ENCODE measurements at regions not wholly inside any gene's neighbourhood (a gene's known extent, or its start where the extent isn't known, plus 50 kb on each side); places are given as distances from the start of the nearest gene placed in this dataset.
"Not testable (repeated sequence)": the region's sequence is repeated elsewhere in the genome, so short reads cannot be mapped to it uniquely, and the experiment has no call there.

DNA sequence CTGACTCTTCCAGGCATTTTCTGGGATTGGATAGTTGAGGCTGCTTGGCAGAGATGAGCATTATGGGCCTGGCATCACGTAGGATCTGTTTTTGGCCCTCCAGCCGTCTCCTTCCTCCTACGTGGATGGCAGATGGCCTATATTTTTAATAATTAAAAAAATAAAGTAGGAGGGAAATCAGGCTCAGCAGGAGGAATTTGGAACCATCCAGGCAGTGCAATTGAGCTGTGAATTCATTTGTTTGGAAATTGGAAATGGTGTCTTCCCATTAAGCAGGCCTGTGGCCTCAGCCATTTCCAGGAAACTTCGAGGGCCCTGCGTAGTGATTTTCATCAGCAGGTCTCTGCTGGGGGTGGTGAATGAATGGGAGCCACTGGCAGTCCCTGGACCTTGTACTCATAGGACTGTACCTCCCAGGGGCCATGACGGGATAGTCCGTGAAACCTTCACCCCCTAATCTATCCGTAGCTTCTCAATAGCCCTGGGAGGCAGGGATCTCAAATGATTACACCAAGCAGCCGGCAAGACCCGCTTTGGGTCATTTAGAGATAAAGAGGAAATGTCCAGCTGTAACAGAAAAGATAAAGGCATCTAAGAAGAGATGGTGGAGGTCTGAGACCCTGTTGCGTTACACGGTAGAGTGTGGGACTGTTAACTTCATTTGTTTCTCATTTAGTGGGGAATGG lies 73.1 kb upstream of the TNP1 start:
- intact Hi-C loops (cut with micrococcal nuclease) = no loop called here
- ATAC-seq (no peak), DNase-seq (no peak)

DNA sequence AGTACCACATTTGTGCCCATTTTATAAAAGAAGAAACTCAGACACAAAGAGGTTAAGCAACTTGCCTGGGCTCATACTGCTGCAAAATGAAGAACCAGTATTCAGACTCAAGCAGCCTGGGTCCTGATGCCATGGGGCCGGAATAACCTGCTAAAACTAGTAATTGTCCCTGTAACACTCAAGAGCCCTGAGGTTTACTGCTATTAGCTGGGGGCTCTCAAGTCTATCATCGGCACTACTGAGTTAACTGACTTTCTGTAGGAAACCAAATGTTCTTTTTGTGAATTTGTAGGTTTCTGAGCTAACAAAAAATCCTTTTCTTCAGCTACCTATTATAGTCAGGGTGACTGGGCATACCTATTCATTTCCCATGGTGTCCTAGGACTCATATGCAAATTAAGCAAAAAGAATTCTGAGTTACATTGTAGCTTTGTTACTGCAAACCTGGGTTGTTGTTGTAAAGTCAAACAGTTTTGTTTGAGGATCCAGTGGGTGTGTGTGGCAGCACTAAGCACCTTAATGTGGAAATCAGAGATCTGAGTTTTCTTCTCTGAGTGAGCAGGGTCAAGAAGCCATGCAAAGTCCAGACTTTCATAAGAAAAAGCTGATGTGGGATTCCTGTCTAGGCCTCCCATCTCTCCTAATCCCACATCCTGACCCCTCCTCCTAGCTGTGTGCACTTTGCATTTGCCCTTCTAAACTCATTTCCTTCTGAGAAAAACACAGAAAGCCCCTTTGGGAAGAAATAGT lies 72.4 kb upstream of the TNP1 start:
- intact Hi-C loops (cut with micrococcal nuclease) = no loop called here
- no peak for DNase-seq
- no peak for ATAC-seq

DNA sequence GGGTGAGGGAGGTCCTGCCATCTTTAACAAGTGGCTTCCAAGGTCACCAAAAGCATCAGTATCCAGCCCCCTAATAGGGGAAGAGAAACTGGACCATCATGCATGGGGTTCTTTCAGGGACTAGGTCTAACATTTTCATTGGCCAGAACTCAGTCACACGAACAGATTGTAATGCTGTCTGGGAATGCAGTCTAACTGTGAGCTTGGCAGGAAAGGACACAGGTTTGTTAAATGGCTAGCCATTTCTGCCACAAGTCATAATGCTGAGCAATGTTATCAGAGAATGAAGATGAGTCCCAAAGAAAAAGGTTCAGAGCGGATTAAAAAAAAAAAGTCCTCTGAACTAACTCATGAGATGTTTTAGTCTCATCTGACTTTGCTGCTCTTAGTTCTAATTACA lies 70.9 kb upstream of the TNP1 start:
- ATAC-seq (no peak), DNase-seq (no peak)
- intact Hi-C loops (cut with micrococcal nuclease) = no loop called here

DNA sequence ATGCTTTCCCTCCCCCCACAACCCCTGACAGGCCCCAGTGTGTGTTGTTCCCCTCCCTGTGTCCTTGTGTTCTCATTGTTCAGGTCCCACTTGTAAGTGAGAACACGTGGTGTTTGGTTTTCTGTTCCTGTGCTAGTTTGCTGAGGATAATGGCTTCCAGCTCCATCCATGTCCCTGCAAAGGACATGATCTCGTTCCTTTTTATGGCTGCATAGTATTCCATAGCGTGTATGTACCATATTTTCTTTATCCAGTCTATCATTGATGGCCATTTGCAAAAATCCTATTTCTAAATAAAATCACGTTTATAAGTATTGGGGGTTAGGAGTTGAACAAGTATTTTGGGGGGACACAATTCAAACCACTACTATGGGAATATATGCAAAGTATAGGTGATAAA lies 69.5 kb upstream of the TNP1 start:
- DNase-seq; intact Hi-C loops (cut with micrococcal nuclease); ATAC-seq: not testable (repeated sequence)

DNA sequence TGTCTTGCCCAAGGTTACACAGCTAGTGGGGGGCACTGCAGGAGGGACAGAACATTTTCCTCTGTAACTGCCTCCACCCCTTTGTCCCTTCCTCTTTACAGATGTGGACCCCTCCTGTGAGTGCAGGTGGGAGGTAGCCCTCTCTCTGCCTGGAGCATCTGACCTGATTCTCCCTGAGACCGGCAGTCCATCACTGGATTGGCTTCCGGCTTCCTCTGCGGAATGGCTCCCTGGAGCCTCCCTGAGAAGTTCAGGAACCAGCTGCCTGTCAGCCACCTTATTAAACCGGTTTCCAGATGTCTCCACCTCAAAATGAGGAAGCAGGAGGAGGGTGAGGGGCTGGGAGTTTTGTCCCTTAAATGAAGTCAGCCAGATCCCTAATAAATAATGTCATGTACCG lies 67.3 kb upstream of the TNP1 start:
- no peak for ATAC-seq
- no peak for DNase-seq
- intact Hi-C loops (cut with micrococcal nuclease) = no loop called here

DNA sequence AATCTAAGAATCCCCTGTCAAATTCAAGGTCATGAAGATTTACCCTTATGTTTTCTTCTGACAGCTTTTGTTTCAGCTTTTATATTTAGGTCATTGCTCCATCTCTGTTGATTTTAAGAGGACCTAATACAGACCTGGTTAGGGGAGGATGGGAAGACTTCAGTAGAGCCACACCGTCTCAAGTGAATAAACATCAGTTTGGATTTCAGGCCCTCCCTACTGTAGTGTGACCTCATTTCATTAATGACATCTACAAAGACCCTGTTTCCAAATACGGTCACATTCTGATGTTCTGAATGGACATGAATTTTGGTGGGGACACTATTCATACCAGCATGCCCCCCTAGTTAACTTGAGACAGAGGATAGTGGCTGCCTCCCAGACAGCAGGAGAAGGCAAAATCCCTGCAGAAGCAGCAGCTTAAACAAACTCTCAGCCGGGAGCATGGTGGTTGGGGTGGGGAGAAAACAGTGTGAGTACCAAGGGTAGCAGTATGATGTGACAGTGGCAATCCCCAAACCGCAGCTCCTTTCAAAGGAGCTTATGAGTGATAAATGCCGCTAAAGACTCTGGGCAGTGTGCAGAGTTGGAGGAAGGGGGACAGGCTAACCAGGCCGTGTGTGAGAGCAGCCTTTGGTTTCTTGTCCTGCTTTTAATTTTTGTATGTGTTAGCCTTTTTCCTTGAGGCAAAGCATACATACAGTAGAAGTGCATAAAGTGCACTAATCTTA lies 65.9 kb upstream of the TNP1 start:
- intact Hi-C loops (cut with micrococcal nuclease) = no loop called here
- ATAC-seq (no peak), DNase-seq (no peak)

DNA sequence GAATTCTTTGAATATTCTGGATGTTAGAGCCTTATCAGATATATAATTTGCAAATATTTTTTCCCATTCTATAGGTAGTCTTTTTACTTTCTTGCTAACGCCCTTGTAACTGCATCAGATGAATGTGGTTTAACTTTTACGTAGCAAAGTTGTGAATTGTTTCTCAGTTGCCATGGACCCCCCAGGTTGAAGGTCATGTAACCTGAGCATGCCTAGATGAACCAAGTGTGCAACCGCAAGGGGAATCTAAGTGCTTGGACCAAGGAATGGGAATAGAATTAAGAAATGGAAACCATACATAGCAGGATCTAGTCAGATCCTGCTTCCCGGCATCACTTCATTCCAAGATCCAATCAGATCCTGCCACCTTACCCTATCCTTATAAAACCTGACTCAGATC lies 65.1 kb upstream of the TNP1 start:
- intact Hi-C loops (cut with micrococcal nuclease) = no loop called here
- ATAC-seq (no peak), DNase-seq (no peak)

DNA sequence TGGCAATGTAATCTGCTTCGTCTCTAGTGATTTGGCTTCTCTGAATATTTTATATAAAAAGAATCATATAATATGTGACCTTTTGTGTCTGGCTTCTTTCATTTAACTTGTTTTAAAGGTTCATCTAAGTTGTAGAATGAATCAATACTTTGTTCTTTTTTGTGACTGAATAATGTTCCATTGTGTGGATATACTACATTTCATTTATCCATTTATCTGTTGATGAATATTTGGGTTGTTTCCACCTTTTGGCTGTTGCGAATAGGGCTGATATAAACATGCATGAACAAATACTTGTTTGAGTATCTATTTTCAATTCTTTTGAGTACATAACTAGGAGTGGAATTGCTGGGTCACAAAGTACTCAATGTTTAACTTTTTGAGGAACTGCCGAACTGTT lies 63.8 kb upstream of the TNP1 start:
- ATAC-seq (no peak), DNase-seq (no peak)
- intact Hi-C loops (cut with micrococcal nuclease) = no loop called here

DNA sequence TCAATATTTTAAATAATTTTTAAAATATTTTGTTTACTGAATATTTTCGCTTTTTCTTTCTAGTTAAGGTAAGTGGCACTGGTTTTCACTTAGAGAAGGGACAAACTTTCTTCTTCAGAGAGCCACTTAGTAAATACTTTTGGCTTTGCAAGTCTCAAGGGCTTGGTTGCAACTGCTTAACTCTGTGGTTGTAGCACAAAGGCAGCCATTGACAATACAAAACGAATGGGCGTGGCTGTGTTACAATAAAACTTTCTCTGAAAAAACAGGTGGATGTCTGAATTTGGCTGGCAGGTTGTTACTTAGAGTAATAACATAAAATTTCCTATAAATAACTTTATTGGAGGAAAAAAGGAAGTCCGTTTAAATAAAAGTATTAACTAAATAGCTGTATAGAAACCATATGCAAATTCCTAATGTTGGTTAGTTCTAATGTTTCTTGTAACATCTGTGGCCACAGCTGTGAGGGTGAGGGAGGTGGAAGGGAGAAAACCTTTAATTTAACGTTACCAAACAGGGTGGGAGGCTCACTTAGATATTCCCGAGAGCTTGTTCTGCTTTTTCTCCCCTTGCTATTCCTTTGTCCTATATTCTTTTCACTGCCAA lies 62.4 kb upstream of the TNP1 start:
- no peak for ATAC-seq
- DNase-seq = no peak
- intact Hi-C loops (cut with micrococcal nuclease) = no loop called here

DNA sequence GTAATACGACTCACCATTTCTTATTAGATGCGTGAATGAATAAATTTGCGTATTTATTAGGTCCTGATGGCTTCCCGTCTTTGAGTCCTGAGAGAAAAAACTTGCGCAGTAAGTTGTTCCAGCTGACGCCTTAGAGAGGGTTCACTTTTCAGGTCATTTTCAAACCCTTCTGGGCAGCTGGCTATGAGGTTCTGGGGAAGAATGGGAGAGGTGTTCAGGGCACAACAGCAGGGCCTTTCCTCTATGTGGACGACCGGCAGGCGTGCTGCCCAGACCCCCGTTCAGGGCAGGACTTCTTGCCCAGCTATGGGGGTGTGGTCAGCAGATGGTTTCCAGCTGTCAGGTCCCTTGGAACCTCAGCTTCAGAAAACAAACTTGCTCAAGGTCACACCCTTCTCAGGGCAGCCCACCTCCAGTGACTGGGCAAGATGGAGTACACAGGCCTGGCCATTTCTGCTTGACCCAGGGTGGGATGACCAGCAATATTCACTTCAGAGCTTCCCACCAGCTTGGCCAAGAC lies 61.1 kb upstream of the TNP1 start:
- ATAC-seq (peak; percentile 8), DNase-seq (no peak)
- intact Hi-C loops (cut with micrococcal nuclease) = no loop called here

DNA sequence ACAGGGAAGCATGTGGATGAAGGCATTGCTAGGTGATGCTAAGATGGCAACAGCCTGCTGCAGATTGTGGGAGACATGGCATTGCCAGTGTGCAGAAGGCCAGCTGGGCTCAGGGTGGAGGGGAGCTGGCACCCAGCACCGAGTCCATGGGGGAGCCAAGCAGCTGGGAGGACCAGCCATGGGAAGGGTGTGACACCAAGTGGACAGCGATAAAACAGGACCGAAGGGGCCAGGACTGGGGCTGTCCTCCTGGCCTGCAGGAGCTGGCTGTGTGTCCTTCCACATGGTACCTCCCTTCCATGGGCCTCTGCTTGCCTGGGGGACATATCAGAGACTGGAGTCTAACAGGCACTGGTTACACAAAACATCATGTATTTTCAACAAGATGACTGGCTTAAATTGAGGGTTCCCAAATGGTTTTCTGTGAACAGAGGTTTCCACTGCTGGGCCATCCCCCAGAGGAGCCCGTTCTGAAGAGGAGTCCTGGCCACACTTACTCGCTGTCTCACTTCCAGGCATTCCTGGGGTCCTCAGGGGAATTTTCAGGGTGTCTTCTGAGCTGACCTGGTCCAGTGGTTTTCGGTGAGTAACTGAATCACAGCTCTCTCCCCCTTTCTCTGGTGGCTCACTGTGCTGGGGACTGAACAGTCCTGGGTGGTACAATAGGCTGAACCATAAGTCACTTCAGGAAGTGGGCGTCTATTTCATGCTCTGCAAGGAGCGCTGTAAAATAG lies 60.4 kb upstream of the TNP1 start:
- ATAC-seq = peak; percentile 67
- peak; percentile 38 for DNase-seq
- intact Hi-C loops (cut with micrococcal nuclease) = no loop called here

DNA sequence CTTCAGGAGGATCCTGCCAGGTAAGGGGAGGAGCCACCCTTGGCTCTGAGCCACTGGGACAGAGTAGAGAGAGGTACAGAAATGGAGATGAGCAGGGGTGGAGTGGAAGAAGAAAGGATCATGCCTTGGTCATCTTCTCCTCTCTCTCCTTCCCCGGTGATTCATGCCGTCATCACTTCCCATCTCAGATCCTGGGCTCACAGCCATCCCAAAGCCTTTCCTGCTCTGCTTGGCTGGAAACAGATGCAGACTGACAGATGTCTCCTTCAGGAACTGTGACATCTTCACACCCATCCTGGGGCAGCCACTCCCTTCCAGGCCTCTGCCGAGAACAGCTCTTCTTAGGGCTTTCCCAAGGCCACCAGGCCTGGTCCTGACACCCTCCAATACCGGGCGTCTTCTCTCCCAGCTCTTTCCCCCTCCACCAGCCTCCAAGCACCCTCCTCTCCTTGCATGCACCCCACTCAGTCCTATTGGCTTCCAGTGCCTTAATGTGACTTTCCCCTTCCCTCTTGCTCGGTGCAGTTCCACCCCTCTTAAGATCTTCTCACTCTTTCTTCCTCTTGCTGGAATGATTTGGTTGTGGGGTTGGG lies 58.3 kb upstream of the TNP1 start:
- peak; percentile 45 for ATAC-seq
- DNase-seq = no peak
- intact Hi-C loops (cut with micrococcal nuclease) = no loop called here

DNA sequence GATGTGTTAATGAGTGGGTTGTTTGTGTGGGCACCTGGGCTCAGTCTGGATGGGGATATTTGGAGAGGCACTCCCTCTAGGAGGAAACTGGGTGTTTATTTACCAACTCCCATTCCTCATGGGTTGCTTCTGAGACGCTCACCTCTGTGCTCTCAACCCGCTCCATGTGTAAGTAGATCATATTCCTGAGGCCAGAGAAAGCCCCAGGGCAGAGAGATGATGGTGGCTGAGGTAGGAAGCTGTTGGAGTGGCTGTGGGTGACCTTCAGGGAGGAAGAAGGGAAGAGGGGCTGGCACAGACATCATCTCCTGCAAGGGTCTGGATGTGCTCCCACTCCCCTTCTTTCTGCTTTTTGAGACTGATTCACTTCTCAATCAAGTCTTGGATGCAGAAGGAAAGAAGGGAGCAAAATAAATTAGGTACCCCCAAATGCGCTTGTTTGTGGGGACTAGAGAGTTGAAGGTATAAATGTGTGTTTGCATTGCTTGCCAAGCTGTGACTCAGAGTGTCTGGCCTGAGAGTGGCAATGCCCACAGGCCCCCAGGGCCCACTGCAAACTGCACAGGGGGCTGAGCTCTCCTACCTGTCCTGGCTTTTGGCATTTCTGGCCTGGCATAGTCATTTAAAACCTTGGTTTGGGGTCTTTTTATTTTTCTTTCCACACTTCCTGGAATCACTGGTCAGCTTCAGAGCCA lies 57.2 kb upstream of the TNP1 start:
- intact Hi-C loops (cut with micrococcal nuclease) = no loop called here
- no peak for DNase-seq
- no peak for ATAC-seq

DNA sequence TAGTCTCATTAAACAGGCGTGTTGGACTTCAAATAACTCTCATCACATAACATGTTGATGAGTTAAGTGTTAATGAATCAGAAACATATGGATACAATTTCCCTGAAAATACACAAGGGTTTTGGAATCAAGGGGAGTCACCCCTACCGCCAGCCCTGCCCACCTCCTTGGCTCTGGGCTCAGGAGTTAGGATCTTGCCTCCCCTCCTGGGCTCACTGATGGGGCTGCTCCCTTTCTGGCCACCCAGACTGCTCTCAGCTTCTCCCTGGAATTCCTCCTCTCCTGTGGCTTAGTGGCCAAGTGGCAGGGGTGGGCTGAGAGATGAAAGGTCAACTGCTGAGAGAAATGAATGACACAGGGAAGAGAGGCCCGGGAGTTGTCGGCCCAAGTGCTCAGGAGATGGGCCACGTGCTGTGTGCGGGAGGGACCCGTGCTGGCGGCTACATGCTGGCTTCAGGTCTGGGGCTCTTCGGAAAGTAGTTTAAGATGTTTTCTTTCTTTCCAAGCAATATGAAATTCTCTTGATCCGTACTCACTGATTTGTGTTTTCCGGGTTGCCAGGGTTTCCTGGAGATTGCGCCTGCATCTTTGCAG lies 55.8 kb upstream of the TNP1 start:
- DNase-seq (peak; percentile 37), ATAC-seq (peak; percentile 41)
- intact Hi-C loops (cut with micrococcal nuclease) = no loop called here

DNA sequence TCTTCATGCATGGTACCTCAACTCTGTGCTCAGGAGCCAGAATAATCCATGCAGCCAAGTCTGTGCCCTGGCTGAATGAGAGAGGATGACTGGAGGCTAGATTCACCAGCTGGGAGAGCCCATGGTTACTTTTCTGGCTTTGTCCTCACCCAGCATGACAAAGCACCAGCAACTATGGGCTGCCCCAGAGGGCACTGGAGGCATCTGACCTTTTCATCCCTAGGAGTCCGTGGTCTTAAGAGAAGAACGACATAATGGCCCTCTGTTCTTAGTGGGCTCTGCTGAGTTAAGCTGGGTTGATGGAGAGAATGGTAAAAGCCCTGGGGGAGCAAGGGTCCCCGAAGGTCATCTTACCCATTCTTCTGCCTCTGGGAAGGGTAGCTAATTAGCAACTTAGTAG lies 54.6 kb upstream of the TNP1 start:
- intact Hi-C loops (cut with micrococcal nuclease) = no loop called here
- DNase-seq (no peak), ATAC-seq (no peak)

DNA sequence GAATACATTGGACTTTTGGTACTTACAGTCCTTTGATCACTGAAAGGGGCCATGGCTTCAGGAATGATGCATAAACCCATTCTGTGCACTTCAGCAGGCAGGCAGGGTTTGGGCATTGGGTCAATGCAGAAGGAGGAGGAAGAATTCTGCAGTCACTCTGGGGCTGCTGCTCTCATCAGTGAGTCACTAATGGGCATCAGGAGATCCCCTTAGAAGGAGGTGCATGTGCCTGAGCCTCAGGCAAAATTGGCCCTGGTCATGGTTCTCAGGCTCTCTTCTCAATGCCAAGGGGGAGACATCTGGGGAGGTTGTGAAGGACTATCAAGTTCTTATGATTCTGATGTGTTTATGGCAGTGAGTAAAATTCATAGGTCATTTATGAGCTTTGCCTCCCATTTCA lies 52.0 kb upstream of the TNP1 start:
- DNase-seq (no peak), ATAC-seq (no peak)
- intact Hi-C loops (cut with micrococcal nuclease) = no loop called here

DNA sequence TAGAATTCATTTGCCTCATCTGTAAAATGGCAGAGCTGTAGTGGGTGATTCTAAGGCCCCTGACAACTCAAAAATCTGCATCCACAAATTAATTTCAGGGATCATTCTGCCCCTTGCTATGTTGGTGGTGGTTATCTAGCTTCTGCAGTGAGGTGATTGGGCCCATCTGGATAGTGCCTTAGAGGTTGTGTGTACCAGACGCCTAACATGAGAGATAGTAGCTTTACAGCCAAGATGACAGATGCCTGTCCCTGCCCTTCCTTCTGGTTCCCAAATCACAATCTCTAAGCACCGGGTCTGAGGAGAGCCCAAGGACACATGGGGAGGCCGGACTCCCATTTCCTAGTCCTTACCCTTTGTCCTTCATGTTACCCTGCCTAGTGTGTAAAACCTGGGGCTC lies 51.1 kb upstream of the TNP1 start:
- no peak for DNase-seq
- ATAC-seq = no peak
- intact Hi-C loops (cut with micrococcal nuclease) = no loop called here

Measured in left ventricle myocardium superior (tissue), 1 donor.